NCI-H526 treated with DMSO at 0.1 percent for 48 hours (cell line): ENCODE measurements at regions not wholly inside any gene's neighbourhood (a gene's known extent, or its start where the extent isn't known, plus 50 kb on each side); places are given as distances from the start of the nearest gene placed in this dataset.

Source experiments
- DNase-seq: peaks from one replicate; lab custom pipeline; 2025; lab: John Stamatoyannopoulos, UW

DNA sequence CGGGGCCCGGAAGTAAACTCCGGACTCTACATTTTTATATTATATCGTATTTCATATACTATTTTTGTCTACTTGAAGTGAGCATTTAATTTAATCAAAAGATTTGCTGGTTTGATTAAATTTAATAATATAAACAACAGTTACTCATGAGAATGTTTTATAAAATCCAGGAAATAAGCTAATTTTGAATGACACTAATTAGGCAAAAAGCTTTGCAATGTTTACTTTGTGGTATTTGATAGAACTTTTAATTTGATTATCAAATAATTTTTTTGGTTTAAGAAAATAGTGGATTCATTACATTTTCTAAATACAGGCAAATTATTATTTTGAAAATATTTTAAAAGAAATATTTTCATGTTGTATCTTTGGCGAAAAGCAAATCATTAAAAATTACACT lies 900.4 kb upstream of the CDH2 start:
- DNase-seq, result no peak

DNA sequence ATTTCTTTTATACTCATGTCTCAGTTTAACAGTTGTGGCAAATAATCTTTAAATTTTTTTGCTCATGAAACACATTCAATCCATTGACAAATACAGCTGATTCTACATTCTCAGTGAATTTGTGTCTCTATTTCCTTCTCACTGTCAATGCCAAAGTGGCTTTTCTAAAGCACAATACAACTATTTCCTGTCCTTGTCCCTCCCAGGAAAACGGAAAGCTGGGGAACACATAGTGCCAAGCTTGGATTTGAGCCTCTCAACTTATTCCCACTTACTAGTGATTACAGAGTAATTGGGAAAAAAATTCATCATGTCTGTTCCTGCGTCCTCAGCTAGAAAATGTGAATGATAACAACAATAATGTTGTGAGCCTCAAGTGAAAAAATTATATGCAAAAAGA lies 899.7 kb upstream of the CDH2 start:
- DNase-seq, result no peak

DNA sequence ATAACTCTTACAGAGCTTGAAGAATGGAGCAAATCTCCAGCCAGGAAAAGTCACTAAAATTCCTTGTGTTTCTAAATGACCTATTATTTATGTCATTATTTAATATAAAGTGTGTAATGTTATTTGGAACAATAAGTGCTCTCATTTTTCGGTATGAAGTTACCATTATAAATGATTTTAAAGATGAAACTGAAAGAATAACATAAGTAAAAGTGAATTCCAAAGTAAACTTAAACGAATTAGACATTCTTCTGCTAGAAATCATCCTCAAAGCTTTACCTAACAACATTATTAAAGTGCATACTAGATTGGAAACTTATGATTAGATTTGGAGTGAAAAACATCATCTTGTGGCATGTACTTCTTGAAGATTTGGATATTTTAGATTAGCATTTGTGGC lies 897.2 kb upstream of the CDH2 start:
- no peak for DNase-seq

DNA sequence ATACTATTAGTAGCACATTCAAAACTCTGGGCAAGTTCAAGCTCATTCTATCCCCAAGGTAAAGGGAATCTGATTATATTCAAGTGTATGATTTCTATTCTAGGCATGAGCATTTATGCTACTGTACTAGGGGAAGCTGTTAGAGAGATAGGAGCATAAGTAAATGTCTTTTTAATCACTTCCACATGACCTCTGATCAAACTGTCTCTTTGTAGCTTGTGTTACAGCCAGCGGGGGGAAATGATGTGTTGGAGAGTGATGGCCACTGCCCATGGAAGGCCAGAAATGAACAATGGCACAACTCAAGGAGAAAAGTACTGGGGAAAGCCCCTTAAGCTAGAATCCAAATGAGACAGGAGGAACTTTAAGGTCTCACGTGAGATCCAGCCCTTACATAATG lies 894.9 kb upstream of the CDH2 start:
- DNase-seq, result no peak

DNA sequence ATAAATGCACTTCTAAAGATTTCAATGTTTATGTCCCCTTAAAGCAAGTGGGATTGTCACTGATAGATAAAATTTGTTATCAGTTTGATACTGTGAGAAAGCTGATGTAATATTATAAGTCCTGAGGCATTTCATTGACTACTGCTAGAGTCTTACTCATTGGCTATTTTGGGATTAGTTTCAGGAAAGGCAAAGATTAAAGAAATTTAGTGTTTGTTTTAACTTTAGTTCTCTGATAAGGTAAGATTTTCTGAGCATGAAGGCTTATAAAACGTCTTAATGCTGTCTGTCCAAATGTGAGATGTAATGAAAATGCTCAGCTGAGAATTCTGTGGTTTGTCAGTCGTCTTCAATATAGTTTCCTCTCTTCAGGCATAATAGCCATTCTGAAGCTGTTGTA lies 886.4 kb upstream of the CDH2 start:
- DNase-seq, result no peak

DNA sequence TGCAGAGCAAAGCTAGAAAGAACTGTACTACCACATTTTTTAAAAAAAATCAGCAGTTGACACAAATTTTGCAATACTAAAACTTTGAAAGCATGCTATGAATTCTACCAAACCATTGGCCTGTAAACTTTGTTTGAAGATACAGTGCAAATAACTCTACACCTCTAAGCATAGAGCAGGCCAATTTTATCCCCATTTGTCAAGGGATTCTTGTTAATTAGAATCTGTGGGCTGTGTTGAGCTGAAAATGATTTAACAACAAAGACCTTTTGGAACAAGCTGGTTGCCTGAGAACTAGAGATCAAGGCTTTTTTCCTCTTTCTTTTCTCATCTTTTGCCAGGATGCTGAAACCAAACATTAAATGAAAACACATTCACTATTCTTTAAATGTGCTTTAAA lies 886.0 kb upstream of the CDH2 start:
- no peak for DNase-seq

DNA sequence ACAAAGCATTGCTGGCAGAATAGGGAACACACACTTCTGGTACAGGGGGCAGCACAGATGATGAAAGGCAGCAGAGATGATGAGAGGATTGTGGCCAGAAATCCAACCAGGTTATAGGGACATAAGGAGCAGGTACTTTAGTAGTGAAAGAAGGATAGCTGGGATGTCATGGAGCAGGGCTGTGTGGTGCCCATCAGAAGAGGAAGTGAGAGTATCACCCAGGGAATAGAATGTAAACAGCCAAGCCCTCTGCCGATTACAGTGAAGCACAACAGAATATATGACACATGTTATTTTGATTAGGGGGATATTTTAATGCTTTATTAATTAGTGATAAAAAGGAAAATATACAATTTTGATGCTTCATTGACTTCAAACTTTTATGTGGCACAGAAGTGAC lies 883.4 kb upstream of the CDH2 start:
- no peak for DNase-seq

DNA sequence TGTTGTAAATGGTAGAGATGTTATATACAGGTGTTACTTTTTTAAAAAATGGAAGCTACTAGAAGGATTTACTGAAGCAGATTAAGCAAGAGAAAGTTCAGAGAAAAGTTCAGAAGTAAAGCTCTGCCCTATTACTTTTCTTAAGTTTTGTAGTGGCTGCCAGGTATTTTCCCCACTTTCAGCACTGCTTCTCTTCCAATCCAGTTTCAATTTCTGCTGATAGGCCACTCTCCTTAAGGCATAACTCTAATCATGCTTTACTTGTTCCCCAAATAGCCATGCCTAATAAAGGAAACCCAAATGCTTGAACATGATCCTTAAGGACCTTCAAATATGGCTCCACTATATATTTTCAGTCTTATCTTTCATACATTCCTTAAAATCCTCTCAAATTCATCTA lies 880.8 kb upstream of the CDH2 start:
- no peak for DNase-seq

DNA sequence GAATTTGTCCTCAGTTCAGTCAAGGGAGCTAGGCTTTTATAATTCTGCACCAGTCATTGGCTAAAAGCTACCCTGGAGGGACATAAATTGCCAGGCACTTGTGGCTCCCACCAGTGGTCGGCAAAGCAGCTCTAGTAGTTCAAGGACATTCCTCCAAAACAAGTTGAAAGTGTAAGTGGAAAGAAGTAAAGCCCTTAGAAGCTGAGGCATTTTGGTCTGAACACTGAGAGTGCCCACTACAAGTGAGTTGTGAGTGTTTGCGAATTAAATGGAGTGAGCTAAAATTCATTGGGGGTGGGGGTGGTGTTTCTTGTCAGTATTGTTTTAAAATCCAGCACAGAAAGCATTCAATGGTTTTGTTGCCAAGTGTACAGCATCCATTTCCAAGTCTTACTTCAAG lies 879.9 kb upstream of the CDH2 start:
- no peak for DNase-seq

DNA sequence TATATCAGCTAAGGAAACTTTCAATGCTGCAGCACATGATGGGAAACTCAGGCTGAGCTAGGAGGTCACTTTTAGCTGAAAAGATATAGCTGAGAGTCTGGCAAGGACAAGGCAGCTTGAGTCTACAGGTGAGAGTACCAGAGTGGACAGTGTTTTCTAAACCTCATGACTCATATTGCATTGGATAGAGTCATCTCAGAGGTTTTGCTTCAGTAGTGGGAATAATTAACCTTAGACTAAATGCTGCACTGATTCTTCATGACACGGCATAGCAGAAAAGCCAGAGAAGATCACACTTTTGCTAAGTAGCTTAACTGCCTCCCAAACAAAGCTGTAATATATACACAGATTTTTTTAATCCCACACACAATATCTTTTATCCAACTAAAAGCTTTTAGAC lies 865.0 kb upstream of the CDH2 start:
- DNase-seq, result no peak

DNA sequence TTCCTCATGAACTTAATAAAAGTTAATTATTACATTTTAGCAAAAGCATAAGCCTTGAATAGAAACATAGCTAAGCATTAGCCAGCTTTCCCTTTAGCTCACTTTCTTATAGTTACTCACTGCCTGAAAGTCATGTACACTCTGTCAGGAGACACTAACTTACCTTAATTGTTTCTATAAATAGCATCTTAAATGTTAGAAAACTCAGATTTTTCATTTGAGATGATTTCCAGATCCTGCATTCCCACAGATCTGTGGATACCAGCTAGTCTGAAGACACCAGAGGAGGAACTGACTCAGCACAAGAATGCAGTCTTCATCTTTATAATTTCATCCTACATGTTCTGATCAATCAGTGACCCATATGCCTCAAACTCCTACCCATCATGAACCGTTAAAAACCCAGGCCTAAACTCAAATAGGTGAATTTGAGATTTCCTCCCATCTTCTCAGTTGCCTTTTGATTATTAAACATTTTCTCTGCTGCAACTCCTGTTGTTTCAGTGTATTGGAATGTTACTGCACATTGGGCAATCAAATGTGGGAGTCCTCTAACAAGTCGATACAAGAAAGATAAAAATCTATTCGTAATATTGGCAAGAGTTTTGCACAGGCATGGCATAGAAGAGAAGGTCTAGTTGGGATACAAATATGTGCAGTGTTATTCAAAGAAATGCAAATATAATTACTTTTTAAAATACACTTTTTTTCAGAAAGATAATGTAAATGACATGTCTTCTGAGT lies 857.4 kb upstream of the CDH2 start:
- no peak for DNase-seq

DNA sequence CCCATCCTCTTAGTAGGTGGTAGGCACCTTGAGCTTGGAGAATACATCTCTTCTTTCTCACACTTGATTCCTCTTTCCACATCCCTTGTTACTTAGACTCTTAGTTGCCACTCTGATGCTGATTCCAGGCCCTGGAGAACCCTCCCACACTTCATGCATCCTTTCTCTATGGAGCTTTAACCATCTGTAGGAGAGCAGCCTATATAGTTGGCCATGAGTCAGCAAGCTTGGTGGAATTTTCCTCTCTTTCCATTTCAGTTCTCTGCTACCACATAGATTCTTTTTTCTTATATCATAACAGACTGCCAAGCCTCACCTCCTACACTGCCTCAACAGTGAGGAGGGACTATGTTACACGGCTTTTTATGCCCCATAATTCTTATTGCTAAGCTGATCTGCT lies 851.6 kb upstream of the CDH2 start:
- DNase-seq, result no peak

DNA sequence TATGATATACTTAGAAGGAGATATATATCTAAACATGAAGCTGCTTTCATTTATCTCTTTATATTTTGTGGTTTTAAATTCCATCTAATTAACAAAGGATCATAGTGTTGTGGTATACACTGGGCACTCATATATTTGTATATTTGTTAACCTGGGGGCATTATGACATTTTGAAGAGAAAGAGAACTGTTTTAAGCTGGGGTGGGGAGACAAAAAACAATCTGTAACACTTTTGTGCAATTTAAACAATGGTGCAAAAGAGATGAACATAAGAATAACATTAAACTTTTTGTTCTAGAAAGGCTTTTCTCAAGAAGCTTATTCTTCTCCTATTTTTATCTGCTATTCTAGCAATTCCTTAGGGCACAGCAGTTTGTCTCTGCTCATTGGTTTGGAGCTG lies 842.0 kb upstream of the CDH2 start:
- no peak for DNase-seq

DNA sequence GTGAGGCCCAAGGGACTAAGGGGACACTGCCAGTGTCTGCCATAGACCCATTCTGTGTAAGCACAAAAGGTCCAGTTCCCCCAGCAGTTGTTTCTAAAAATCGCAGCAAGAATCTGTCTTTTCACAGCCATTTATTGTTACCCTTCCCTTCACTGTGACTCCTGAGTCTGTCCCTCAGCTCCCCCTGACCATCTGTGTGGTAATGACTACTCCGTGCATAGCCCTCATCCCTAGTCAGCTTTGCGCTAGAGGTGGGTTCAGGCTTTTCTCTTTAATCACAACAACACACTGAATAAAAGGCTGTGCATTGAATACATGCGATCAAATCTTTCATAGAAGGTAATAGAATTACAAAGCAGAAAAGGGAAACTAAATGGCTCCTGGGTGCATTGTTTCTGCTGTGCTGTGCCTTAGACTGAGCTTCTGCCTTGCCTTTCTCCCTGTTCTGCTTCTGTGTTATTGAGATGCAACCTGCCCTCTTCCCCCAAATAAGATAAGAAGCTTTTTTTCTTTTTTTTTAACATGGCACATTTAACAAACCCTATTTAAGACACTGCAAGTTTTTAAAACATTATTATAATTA lies 836.0 kb upstream of the CDH2 start:
- no peak for DNase-seq

DNA sequence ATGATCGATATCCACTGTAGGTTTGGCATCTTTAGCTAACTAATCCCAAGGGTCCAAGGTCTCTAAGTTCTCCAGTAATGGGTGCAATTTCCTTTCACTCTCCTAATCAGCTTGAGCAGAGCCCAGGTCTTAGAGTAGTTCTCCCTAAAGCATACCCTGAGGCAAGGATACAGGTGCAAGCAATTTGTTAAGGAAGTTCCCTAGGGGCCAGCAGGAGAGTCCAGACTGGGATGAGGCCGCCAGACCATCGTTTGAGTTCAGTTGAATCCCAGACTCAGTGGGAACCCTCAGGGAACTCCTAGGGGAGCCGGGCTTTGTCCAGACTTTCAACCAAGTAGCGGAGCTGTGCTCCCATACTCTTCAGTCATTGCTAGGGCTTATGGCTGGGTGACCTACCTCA lies 835.4 kb upstream of the CDH2 start:
- no peak for DNase-seq

DNA sequence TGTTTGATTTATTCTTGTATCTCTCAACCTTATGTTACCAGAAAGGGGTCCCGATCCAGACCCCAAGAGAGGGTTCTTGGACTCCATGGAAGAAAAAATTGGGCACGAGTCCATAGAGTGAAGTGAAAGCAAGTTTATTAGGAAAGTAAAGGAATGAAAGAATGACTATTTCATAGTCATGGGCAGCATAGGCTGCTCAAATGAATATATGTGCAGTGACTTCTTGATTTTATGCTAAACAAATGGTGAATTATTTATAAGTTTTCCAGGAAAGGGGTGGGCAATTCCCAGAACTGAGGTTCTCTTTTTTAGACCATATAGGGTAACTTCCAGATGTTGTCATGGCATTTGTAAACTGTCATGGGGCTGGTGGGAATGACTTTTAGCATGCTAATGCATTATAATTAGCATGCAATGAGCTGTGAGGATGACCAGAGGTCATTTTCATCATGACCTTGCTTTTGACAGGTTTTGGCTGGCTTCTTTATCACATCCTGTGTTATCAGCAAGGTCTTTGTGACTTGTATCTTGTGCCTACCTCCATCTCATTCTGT lies 832.4 kb upstream of the CDH2 start:
- DNase-seq, result no peak

DNA sequence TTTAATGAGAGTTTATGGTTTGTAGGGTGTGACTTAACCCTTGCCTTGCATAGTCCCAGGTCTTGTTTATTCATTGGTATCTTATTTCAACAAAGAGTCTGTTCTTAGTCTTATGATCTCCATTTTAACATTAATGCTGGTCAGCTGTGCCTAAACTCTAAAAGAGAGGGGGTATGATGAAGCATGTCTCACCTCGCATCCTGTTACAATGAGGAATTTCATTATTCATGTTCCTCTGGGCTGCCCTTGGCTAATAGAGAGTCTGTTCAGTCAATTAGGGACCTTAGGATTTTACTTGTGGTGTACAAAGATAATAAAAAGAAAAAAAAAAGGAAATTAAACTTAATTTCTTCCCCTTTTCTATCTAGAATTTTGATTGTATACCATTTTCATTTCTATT lies 831.9 kb upstream of the CDH2 start:
- DNase-seq, result no peak

DNA sequence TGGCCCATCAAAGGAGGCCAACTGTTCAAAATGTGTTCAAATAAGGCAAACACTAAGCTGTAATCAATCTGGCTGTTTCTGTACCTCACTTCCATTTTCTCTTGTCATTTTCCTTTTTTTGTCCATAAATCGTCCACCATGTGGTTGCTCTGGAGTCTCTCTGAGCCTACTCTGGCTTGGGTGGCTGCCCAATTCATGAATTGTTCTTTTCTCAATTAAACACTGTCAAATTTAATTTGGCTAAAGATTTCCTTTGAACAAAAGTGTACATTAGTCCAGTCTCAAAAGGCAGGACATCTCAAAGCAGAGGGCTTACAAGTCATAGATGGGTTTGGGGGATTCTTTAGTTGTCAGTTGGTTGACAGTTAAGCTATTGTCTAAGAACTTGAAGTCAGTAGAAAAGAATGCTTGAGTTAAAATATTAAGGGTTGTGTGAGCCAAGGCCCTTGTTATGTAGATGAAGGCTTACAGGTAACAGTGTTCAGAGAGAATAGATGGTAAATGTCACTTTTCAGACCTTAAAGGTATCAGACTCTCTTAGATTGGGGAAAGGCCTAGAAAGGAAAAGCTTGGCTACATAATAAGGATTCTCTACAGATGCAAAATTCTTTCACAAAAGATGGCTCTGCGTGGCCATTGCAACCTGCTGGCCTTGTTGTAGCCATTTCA lies 831.2 kb upstream of the CDH2 start:
- no peak for DNase-seq

DNA sequence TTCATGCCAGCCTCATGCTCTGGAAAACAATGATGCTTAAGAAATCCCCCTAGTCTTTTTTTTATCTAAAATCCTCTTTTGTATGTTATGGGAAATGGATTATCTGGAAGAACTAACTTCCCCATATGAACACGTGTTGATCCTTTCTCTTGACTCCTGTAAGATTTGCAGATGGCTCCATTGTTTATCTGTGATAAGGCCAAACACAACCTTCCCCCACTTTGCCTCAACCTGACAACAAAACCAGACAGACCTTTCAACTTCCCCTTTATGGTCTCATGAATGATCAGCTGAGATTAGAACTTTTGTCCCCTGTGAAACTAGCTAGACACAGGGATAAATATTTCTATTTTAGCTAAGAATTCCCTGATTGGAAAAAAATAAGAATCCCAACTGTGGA lies 828.0 kb upstream of the CDH2 start:
- DNase-seq, result no peak

DNA sequence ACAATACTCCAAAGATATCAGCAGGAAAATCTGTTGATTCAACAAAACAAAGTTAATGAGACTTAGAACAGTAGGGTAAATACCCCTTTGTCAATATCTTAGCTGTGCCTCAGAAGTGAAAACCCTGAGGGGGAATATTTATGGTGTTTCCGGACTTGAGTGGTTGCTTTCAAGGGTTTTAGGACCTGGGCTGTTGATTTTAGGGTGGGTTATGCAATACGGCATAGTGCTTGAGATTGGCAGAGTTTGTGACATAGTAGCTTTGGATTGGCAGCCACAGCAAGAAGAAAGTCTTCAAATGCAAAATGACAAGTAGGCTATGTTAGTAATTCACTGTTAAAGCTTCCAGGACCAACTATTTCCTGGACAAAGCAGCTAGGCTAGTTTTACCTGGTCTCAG lies 826.3 kb upstream of the CDH2 start:
- DNase-seq, result no peak

DNA sequence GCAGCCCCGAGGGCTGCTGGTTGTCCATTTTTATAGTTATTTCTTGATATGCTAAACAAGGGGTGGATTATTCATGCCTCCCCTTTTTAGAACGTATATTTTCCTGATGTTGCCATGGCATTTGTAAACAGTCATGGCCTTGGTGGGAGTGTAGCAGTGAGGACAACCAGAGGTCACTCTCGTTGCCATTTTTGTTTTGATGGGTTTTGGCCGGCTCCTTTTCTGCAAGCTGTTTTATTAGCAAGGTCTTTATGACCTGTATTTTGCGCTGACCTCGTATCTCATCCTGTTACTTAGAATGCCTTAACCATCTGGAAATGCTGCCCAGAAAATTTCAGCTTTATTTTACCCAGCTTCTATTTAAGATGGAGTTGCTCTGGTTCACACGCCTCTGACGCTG lies 825.8 kb upstream of the CDH2 start:
- DNase-seq, result no peak

DNA sequence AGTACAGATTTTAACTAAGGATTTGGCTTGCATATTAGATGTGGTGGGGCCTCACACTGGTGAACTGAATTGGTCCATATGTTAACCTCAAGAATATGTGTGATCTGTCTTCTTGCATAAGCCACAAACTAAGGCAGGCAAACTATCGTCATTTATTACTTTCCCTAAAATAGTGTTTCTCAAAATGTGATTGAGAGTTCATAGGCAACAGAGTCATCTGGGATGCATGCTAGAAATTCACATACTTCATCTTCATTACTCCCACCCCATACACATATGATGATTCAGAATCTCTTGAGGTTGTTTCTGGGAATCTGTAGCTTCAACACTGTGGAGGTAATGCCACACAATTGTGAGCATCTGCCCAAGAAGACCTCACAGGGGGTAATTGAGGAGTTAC lies 822.8 kb upstream of the CDH2 start:
- DNase-seq, result no peak

DNA sequence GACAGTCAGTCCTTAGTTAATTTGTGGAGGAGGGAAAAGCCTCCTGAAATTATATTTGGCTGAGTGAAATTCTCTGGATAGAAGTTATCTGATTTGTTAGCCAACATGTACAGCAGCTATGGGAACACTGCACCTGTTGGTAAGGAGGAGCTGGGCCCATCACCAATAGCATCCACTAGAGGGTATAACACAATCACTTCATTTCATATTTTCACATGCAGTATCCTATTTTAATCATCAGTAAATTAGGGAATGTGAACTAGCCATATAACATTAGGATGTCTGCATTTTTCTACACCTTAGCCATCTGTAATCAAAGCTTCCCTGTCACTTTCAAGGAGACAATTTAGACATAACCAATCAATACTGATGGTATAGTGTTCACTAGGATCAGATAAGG lies 818.4 kb upstream of the CDH2 start:
- DNase-seq, result no peak

DNA sequence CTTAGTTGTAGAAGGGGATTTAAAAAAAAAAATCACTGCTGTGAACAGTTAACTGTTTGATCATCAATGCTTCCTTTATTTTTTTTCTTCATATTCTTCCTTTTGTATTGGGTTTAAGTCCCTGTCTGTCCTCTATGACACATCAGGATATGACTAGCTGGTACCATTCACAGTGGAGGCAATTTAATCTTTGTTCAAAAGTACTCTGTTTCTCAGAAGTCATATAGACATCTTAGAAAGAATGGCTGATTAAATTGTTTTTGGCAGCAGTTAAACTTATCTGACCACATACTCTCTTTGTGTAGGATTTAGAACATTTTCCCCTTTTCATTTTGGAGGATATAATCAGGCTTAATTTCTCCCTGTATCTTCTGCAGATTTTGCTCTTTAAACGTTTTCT lies 807.8 kb upstream of the CDH2 start:
- DNase-seq, result no peak
